ENCODE measurements at regions not wholly inside any gene's neighbourhood (a gene's known extent, or its start where the extent isn't known, plus 50 kb on each side); places are given as distances from the start of the nearest gene placed in this dataset.

DNA sequence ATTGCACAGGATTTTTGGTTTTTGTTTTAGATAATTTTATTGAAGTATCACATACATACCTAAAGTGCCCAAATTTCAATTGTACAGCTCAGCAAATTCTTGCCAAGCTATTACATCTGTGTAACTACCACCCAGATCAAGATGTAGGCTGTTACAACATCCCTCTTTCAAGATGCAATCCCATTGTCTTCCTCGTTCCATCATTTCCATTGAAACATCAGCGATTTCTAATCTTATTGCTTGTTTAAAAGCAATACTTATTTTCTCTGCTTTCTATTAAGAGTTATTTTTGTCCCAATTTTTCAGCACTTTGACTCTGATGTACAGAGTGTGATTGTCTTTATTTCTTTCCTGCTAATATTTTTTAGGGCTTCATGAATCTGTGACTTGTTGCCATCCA is 372.8 kb upstream of the SHH start:
- H3K36me3 ChIP-seq, result no peaks in the 10 kb centered on the region
- no peak for TF ChIP-seq CTCF (IDR thresholded peaks at IDR 0.05)
- H3K27ac ChIP-seq, result no peak overlapping the region
- H3K27me3 ChIP-seq, result peaks cover 0 to 22% (median 13%) of the 10 kb centered on the region in 7 donors
- DNase-seq (no peak), ATAC-seq (no peak)
- no peak overlapping the region for H3K4me3 ChIP-seq
- no peaks in the 10 kb centered on the region for H3K4me1 ChIP-seq
- 95 to 98% methylated on average over 2 of the region's 2 CpGs for WGBS, 2 donors
- intact Hi-C loops (cut with DNase I), result no loop called here
- H3K9me3 ChIP-seq, result peaks cover 0 to 28% (median 5%) of the 10 kb centered on the region in 11 donors

DNA sequence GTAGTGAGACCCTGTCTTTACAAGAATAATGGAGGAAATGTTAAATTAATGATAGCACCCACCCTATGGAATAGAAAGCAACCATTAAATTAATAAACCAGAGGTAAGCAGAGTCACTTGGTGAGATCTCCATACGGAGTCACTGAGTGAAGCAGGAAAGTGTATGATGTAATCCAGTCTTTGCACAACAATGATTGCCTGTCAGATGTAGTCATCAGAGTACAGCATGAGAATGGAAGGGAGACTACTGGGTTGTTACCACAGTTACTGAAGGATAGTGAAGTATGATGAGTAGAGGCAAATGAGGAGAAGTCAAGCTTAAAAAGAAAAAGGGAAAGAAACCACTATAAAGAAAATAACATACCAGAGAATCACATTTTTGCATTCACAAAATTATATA is 371.9 kb upstream of the SHH start:
- ATAC-seq (no peak), DNase-seq (no peak)
- TF ChIP-seq CTCF (IDR thresholded peaks at IDR 0.05), result no peak
- intact Hi-C loops (cut with DNase I), result no loop called here
- H3K9me3 ChIP-seq, result peaks cover 0 to 28% (median 5%) of the 10 kb centered on the region in 11 donors
- 51 to 59% methylated on average over 1 of the region's 1 CpG for WGBS, 2 donors
- no peaks in the 10 kb centered on the region for H3K36me3 ChIP-seq
- no peak overlapping the region for H3K27ac ChIP-seq
- H3K27me3 ChIP-seq, result peaks cover 0 to 30% (median 13%) of the 10 kb centered on the region in 7 donors
- no peak overlapping the region for H3K4me3 ChIP-seq
- H3K4me1 ChIP-seq, result no peaks in the 10 kb centered on the region

DNA sequence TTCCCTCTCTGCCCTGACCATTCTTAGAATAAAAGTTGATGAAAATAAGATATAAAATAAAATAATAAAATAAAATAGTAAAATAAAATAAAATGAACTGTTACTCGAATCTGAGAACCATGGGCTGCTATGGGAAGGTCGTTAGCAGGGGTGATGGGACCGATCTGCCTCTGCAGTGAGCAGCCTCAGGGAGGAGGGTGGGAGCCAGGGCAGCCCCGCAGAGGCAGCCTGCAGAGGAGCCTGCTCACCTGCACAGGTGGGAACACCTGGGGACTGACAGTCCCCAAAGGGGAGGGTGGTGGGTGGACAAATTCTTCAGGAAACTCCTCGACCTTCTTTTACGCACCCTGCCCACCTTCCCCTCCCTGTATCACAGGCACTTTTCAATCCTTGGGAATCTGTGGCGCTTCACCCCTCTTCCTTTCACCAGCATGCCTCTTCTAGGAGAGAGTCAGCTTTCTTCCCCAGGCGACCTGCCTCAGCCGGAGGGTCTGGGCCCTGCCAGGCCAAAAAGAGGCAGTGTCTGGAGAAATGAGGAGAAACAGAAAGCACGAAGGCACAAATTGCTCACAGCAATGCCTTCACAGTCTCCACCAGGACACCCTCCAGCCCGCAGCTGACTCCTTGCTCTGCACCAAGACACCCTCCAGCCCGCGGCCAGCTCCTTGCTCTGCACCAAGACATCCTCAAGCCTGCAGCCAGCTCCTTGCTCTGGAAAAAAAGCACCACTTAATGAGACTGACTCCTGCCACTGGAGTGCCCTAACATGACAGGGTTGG is 368.4 kb upstream of the SHH start:
- Histone ChIP-seq H3K36me3 (no peaks in the 10 kb centered on the region), H3K4me3 (no peak overlapping the region), H3K27me3 (peaks cover 0 to 40% (median 18%) of the 10 kb centered on the region in 7 donors), H3K27ac (no peak overlapping the region), H3K4me1 (no peaks in the 10 kb centered on the region), H3K9me3 (peaks cover 0 to 8% (median 0%) of the 10 kb centered on the region in 11 donors)
- DNase-seq (no peak), ATAC-seq (no peak)
- no peak for TF ChIP-seq CTCF (IDR thresholded peaks at IDR 0.05)
- WGBS, 2 donors, result 76 to 80% methylated on average over 13 of the region's 13 CpGs
- intact Hi-C loops (cut with DNase I), result no loop called here

- Histone ChIP-seq H3K4me3 (no peak overlapping the region), H3K9me3 (peaks cover 0 to 1% (median 0%) of the 10 kb centered on the region in 11 donors), H3K27me3 (peaks cover 0 to 40% (median 18%) of the 10 kb centered on the region in 7 donors), H3K27ac (no peak overlapping the region), H3K36me3 (no peaks in the 10 kb centered on the region), H3K4me1 (no peaks in the 10 kb centered on the region)
- no peak for TF ChIP-seq CTCF (IDR thresholded peaks at IDR 0.05)
- intact Hi-C loops (cut with DNase I), result no loop called here
- ATAC-seq, result no peak
- 67 to 72% methylated on average over 13 of the region's 13 CpGs for WGBS, 2 donors
- DNase-seq, result no peak
These were observed 367.7 kb upstream of the SHH start for GRCh38 chr7:156179872-156180390.

All from heart right ventricle (tissue), 16 donors.